Left ventricle myocardium inferior (tissue), 1 donor: ENCODE measurements at regions not wholly inside any gene's neighbourhood (a gene's known extent, or its start where the extent isn't known, plus 50 kb on each side); places are given as distances from the start of the nearest gene placed in this dataset.

ENCODE experiments used
- DNase-seq: peaks from one replicate; pipeline ENCODE4 v3.0.0-alpha.2; 2020
- H3K27ac ChIP-seq: fragments of 200-600 bp; replicated peaks from 2 replicates; pipeline ENCODE4 v1.8.0; 2021
- H3K27me3 ChIP-seq: fragments of 200-600 bp; 2 replicates; pipeline ENCODE4 v1.8.0; 2021; ENCODE audit warnings: low read depth
- H3K36me3 ChIP-seq: fragments of 200-600 bp; 2 replicates; pipeline ENCODE4 v1.8.0; 2021
- H3K4me1 ChIP-seq: fragments of 200-600 bp; 2 replicates; pipeline ENCODE4 v1.8.0; 2021
- H3K4me3 ChIP-seq: fragments of 200-600 bp; 2 replicates; pipeline ENCODE4 v1.8.0; 2021; ENCODE audit warnings: mild to moderate bottlenecking, moderate library complexity
- H3K9me3 ChIP-seq: fragments of 200-600 bp; replicated peaks from 2 replicates; pipeline ENCODE4 v1.8.0; 2021
- intact Hi-C: fragments of 100-400 bp; cut with micrococcal nuclease; formaldehyde crosslinking; loops from one replicate; pipeline ENCODE4 v1.11.0; 2022
- TF ChIP-seq, protein P1 (sequence below): fragments of 200-600 bp; IDR thresholded peaks from 2 replicates; pipeline ENCODE4 v1.8.0; 2021; ENCODE audit warnings: antibody characterized with exemption, mild to moderate bottlenecking, borderline replicate concordance
- donor health status: DM: no; HTN: yes; CAD: no; lungs with severe emphysema.

GRCh38 chr9:106588626-106589025 is 274.3 kb upstream of the ZNF462 start:
- Histone ChIP-seq H3K4me3 (no peak overlapping the region), H3K27ac (no peak overlapping the region), H3K4me1 (no peaks in the 10 kb centered on the region), H3K36me3 (no peaks in the 10 kb centered on the region), H3K9me3 (no peaks in the 10 kb centered on the region), H3K27me3 (no peaks in the 10 kb centered on the region)
- TF ChIP-seq, protein P1, sequence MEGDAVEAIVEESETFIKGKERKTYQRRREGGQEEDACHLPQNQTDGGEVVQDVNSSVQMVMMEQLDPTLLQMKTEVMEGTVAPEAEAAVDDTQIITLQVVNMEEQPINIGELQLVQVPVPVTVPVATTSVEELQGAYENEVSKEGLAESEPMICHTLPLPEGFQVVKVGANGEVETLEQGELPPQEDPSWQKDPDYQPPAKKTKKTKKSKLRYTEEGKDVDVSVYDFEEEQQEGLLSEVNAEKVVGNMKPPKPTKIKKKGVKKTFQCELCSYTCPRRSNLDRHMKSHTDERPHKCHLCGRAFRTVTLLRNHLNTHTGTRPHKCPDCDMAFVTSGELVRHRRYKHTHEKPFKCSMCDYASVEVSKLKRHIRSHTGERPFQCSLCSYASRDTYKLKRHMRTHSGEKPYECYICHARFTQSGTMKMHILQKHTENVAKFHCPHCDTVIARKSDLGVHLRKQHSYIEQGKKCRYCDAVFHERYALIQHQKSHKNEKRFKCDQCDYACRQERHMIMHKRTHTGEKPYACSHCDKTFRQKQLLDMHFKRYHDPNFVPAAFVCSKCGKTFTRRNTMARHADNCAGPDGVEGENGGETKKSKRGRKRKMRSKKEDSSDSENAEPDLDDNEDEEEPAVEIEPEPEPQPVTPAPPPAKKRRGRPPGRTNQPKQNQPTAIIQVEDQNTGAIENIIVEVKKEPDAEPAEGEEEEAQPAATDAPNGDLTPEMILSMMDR, result no peak
- DNase-seq, result no peak
- intact Hi-C loops, result no loop called here

- H3K36me3 ChIP-seq, result no peaks in the 10 kb centered on the region
- TF ChIP-seq, protein P1, result no peak
- intact Hi-C loops, result no loop called here
- no peaks in the 10 kb centered on the region for H3K27me3 ChIP-seq
- no peak overlapping the region for H3K27ac ChIP-seq
- H3K9me3 ChIP-seq, result no peaks in the 10 kb centered on the region
- no peak overlapping the region for H3K4me3 ChIP-seq
- no peaks in the 10 kb centered on the region for H3K4me1 ChIP-seq
- DNase-seq, result no peak
Measured at GRCh38 chr9:106590759-106591505, 272.0 kb upstream of the ZNF462 start.

DNA sequence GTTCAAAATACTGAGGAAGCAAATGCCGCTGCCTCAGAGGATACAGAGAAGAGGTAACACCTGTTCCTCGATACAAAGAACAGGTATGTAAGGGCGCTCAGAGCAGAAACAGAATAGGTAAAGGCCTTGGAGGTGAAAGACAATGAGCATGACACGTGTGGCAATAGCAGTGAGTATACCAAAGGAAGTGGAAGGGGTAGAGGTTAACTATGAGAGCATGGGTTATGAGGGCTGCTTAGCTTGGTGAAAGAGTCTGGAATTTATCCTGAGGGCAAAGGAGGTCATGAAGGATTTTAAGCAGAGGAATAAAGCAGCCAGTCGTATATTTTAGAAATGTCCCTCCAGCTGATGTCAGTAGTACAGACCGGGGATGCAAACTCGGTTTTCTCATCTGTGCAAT is 269.8 kb upstream of the ZNF462 start:
- intact Hi-C loops, result no loop called here
- Histone ChIP-seq H3K36me3 (no peaks in the 10 kb centered on the region), H3K4me3 (no peak overlapping the region)

DNA sequence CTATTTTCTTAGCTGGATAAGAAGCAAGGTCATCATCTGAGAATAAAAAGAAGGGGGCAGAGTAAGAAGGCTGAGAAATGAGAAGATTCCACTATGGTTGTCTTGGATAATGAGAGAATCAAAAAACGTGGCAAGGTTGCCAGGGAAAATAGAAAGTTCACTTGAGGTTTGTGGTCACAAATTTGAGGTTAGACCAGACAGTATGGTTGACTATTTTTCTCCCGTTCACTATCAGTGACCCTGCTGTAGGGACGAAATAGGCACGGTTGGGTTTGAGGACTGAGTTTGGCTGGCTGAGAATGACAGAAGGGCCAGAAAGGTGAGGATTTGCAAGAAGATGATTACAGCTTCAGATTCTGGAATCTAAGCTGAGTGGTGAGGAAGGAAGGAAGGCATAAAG is 266.0 kb upstream of the ZNF462 start:
- no peak for DNase-seq
- Histone ChIP-seq H3K4me3 (no peak overlapping the region), H3K27me3 (no peaks in the 10 kb centered on the region), H3K36me3 (no peaks in the 10 kb centered on the region), H3K27ac (no peak overlapping the region), H3K4me1 (no peaks in the 10 kb centered on the region), H3K9me3 (no peaks in the 10 kb centered on the region)
- TF ChIP-seq, protein P1, result no peak
- intact Hi-C loops, result no loop called here

More for the DNA sequence above, 269.8 kb upstream of the ZNF462 start:
- Histone ChIP-seq H3K9me3 (no peaks in the 10 kb centered on the region), H3K27ac (no peak overlapping the region), H3K4me1 (no peaks in the 10 kb centered on the region), H3K27me3 (no peaks in the 10 kb centered on the region)
- TF ChIP-seq, protein P1, result no peak
- DNase-seq, result no peak

- no peak overlapping the region for H3K27ac ChIP-seq
- no peak overlapping the region for H3K4me3 ChIP-seq
- DNase-seq, result no peak
- TF ChIP-seq, protein P1, result no peak
- H3K27me3 ChIP-seq, result no peaks in the 10 kb centered on the region
- intact Hi-C loops, result no loop called here
- no peaks in the 10 kb centered on the region for H3K4me1 ChIP-seq
- no peaks in the 10 kb centered on the region for H3K36me3 ChIP-seq
- no peaks in the 10 kb centered on the region for H3K9me3 ChIP-seq
Measured at GRCh38 chr9:106600955-106601560, 261.9 kb upstream of the ZNF462 start.
